ENCODE measurements at regions not wholly inside any gene's neighbourhood (a gene's known extent, or its start where the extent isn't known, plus 50 kb on each side); places are given as distances from the start of the nearest gene placed in this dataset.

GRCh38 chr9:119789987-119790386 is 420.8 kb upstream of the BRINP1 start:
- POLR2A ChIA-PET: no interaction called here
- H2AFZ ChIP-seq (ENCODE audit: insufficient read depth, low read depth, low read length, poor library complexity, severe bottlenecking): no peak overlapping the region
- intact Hi-C loops (cut with micrococcal nuclease): no loop called here

GRCh38 chr9:119788921-119789320 is 419.7 kb upstream of the BRINP1 start:
- H3K9ac ChIP-seq (ENCODE audit: low read length): no peak overlapping the region
- H3K4me3 ChIP-seq (ENCODE audit: control extremely low read depth in 1 of 5, extremely low read depth in 1 of 5, insufficient read depth in 1 of 5, low read depth in 2 of 5, low read length in 4 of 5): no peak overlapping the region
- no peaks in the 10 kb centered on the region for H3K36me3 ChIP-seq (replicated peaks in 1 of 2; ENCODE audit: control extremely low read depth in 1 of 2, control insufficient read depth in 1 of 2, extremely low read depth in 1 of 2, insufficient read depth in 2 of 2, low read length in 1 of 2)
- H3K4me2 ChIP-seq (replicated peaks; ENCODE audit: low read depth, low read length, poor library complexity, severe bottlenecking): no peak overlapping the region
- DNase-seq: no peak
- TF ChIP-seq CTCF (IDR thresholded peaks at IDR 0.05): no peak
- TF ChIP-seq EZH2 (IDR thresholded peaks at IDR 0.05; ENCODE audit: borderline replicate concordance, insufficient read depth, low read depth, low read length, poor library complexity, severe bottlenecking): no peak
- POLR2A ChIA-PET: no interaction called here
- 100% methylated on average over 1 of the region's 2 CpGs for WGBS (ENCODE audit: insufficient coverage)
- no peak overlapping the region for H3K27ac Mint-ChIP-seq
- no peaks in the 10 kb centered on the region for H4K20me1 ChIP-seq (ENCODE audit: control insufficient read depth, insufficient read depth, low read length, poor library complexity, severe bottlenecking)
- H3K9me3 Mint-ChIP-seq (ENCODE audit: insufficient read depth): no peaks in the 10 kb centered on the region
- H3K27ac ChIP-seq (ENCODE audit: low read length in 2 of 2): no peak overlapping the region
- no peaks in the 10 kb centered on the region for H3K79me2 ChIP-seq (ENCODE audit: control insufficient read depth, insufficient read depth, low read length)
- intact Hi-C loops (cut with micrococcal nuclease): no loop called here
- no peaks in the 10 kb centered on the region for H3K4me1 ChIP-seq (ENCODE audit: control insufficient read depth in 2 of 2, insufficient read depth in 2 of 2, low read length in 2 of 2)
- ATAC-seq (ENCODE audit: low read depth): no peak
- no peak overlapping the region for H2AFZ ChIP-seq (ENCODE audit: insufficient read depth, low read depth, low read length, poor library complexity, severe bottlenecking)
- CTCF ChIA-PET: no interaction called here
- no peaks in the 10 kb centered on the region for H3K4me1 Mint-ChIP-seq
- peaks cover 15% of the 10 kb centered on the region for H3K27me3 Mint-ChIP-seq
- H3K27me3 ChIP-seq (replicated peaks in 1 of 4; ENCODE audit: control extremely low read depth in 1 of 4, control insufficient read depth in 3 of 4, insufficient read depth in 4 of 4, low read length in 3 of 4): peaks cover 0 to 5% (median 1%) of the 10 kb centered on the region in 4 experiments
- no peak overlapping the region for H3K4me3 Mint-ChIP-seq
- H3K9me3 ChIP-seq (ENCODE audit: control extremely low read depth in 1 of 3, control insufficient read depth in 2 of 3, insufficient read depth in 1 of 3, low read length in 2 of 3): no peaks in the 10 kb centered on the region

More at GRCh38 chr9:119789987-119790386, 420.8 kb upstream of the BRINP1 start:
- H3K27ac Mint-ChIP-seq: no peak overlapping the region
- no peaks in the 10 kb centered on the region for H3K9me3 Mint-ChIP-seq (ENCODE audit: insufficient read depth)
- TF ChIP-seq EZH2 (IDR thresholded peaks at IDR 0.05; ENCODE audit: borderline replicate concordance, insufficient read depth, low read depth, low read length, poor library complexity, severe bottlenecking) (no peak), CTCF (IDR thresholded peaks at IDR 0.05) (no peak)
- no peak overlapping the region for H3K4me3 Mint-ChIP-seq
- ATAC-seq (ENCODE audit: low read depth) (no peak), DNase-seq (no peak)
- no peaks in the 10 kb centered on the region for H3K9me3 ChIP-seq (ENCODE audit: control extremely low read depth in 1 of 3, control insufficient read depth in 2 of 3, insufficient read depth in 1 of 3, low read length in 2 of 3)
- no peak overlapping the region for H3K27ac ChIP-seq (ENCODE audit: low read length in 2 of 2)
- H3K79me2 ChIP-seq (ENCODE audit: control insufficient read depth, insufficient read depth, low read length): no peaks in the 10 kb centered on the region
- H3K4me1 Mint-ChIP-seq: no peaks in the 10 kb centered on the region
- H3K9ac ChIP-seq (ENCODE audit: low read length): no peak overlapping the region
- H3K4me3 ChIP-seq (ENCODE audit: control extremely low read depth in 1 of 5, extremely low read depth in 1 of 5, insufficient read depth in 1 of 5, low read depth in 2 of 5, low read length in 4 of 5): no peak overlapping the region
- H4K20me1 ChIP-seq (ENCODE audit: control insufficient read depth, insufficient read depth, low read length, poor library complexity, severe bottlenecking): no peaks in the 10 kb centered on the region
- H3K4me2 ChIP-seq (replicated peaks; ENCODE audit: low read depth, low read length, poor library complexity, severe bottlenecking): no peak overlapping the region
- peaks cover 0 to 5% (median 1%) of the 10 kb centered on the region in 4 experiments for H3K27me3 ChIP-seq (replicated peaks in 1 of 4; ENCODE audit: control extremely low read depth in 1 of 4, control insufficient read depth in 3 of 4, insufficient read depth in 4 of 4, low read length in 3 of 4)
- peaks cover 19% of the 10 kb centered on the region for H3K27me3 Mint-ChIP-seq
- no peaks in the 10 kb centered on the region for H3K4me1 ChIP-seq (ENCODE audit: control insufficient read depth in 2 of 2, insufficient read depth in 2 of 2, low read length in 2 of 2)
- no peaks in the 10 kb centered on the region for H3K36me3 ChIP-seq (replicated peaks in 1 of 2; ENCODE audit: control extremely low read depth in 1 of 2, control insufficient read depth in 1 of 2, extremely low read depth in 1 of 2, insufficient read depth in 2 of 2, low read length in 1 of 2)
- 27% methylated on average over 1 of the region's 1 CpG for WGBS (ENCODE audit: insufficient coverage)
- CTCF ChIA-PET: no interaction called here
